Type B pancreatic cell (in vitro differentiated cells): ENCODE measurements at regions not wholly inside any gene's neighbourhood (a gene's known extent, or its start where the extent isn't known, plus 50 kb on each side); places are given as distances from the start of the nearest gene placed in this dataset.

Source experiments
- DNase-seq: peaks from one replicate; pipeline ENCODE4 v3.0.0; 2021; ENCODE audit warnings: mixed read lengths; ENCODE audit not compliant: unreplicated experiment; ENCODE audit errors: extremely low spot score
- H3K27ac Mint-ChIP-seq: 2 replicates; pipeline ENCODE4 v1.8.0; 2021; ENCODE audit warnings: mild to moderate bottlenecking, mixed read lengths
- H3K27me3 Mint-ChIP-seq: 2 replicates; pipeline ENCODE4 v1.8.0; 2021; ENCODE audit warnings: mixed read lengths
- H3K36me3 Mint-ChIP-seq: 2 replicates; pipeline ENCODE4 v1.8.0; 2021; ENCODE audit warnings: mixed read lengths
- H3K4me1 Mint-ChIP-seq: one replicate; pipeline ENCODE4 v1.8.0; 2021; ENCODE audit warnings: mixed read lengths; ENCODE audit not compliant: unreplicated experiment
- H3K4me3 Mint-ChIP-seq: 2 replicates; pipeline ENCODE4 v1.8.0; 2021; ENCODE audit warnings: mild to moderate bottlenecking, mixed read lengths
- H3K9me3 Mint-ChIP-seq: 2 replicates; pipeline ENCODE4 v1.8.0; 2021; ENCODE audit warnings: mixed read lengths
- TF ChIP-seq, protein P1 (sequence below): fragments of 200-600 bp; sonication (generic); conservative IDR thresholded peaks from 2 replicates; pipeline ENCODE4 v1.5.0; 2021; ENCODE audit warnings: antibody characterized with exemption, mild to moderate bottlenecking

DNA sequence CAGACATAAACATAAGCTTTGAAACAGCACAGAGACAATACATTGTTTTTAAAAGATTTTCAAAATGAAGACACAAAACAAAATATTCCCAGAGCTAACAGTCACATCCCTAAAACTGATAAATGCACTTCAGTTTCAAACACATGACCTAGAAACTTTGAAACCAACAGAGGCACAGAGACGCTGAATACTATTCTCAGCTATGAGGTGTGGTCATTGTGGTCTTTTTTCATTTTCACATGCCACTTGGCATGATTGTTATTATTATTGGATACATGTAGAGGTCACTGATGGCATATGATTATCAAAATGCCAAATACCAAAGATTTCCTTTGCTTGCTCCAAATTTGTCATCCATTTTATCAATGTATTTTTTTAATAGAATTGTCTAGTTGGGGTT is 306.9 kb downstream of the QKI start:
- TF ChIP-seq, protein P1, sequence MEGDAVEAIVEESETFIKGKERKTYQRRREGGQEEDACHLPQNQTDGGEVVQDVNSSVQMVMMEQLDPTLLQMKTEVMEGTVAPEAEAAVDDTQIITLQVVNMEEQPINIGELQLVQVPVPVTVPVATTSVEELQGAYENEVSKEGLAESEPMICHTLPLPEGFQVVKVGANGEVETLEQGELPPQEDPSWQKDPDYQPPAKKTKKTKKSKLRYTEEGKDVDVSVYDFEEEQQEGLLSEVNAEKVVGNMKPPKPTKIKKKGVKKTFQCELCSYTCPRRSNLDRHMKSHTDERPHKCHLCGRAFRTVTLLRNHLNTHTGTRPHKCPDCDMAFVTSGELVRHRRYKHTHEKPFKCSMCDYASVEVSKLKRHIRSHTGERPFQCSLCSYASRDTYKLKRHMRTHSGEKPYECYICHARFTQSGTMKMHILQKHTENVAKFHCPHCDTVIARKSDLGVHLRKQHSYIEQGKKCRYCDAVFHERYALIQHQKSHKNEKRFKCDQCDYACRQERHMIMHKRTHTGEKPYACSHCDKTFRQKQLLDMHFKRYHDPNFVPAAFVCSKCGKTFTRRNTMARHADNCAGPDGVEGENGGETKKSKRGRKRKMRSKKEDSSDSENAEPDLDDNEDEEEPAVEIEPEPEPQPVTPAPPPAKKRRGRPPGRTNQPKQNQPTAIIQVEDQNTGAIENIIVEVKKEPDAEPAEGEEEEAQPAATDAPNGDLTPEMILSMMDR: no peak

DNA sequence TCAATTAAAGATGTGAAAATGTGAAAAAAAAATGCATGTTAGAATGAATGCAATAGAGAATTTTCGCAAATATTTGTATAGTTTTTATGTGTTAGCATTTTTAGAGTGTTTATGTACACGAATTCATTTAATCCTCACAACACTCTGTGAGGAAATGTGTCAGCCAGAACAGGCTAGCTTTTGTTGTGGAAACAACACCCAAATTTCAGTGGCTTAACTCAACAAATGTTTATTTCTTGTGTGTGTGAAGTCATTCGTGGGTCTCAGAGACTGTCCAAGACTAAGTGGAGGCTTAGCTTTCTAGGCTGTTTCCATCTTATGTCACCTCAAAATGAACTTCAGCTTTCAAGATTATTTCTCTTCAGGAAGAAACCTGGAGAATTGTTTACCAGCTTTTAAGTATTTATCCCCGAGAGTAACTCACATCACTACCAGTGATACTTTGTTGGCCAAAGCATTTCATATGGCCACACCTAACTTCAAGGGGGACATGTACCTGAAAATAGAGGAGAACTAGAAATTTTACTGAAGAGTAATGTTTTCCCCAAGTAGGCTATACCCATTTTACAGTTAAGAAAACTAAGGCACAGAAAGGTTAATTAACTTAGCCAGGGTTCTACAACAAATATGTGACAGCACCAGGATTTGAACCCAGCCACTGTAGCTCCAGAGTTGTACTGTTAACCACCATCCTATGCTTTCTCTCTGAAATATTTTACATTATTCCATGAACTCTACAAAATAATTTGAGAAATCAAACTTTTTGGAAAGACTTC is 306.1 kb downstream of the QKI start:
- peaks cover 8% of the 10 kb centered on the region for H3K27me3 Mint-ChIP-seq
- H3K36me3 Mint-ChIP-seq: peaks cover 5% of the 10 kb centered on the region
- no peak overlapping the region for H3K4me3 Mint-ChIP-seq
- peaks cover 15% of the 10 kb centered on the region for H3K4me1 Mint-ChIP-seq
- no peak overlapping the region for H3K27ac Mint-ChIP-seq
- H3K9me3 Mint-ChIP-seq: peaks cover 6% of the 10 kb centered on the region
- TF ChIP-seq, protein P1: no peak
- no peak for DNase-seq

More for the DNA sequence above, 306.9 kb downstream of the QKI start:
- peaks cover 8% of the 10 kb centered on the region for H3K27me3 Mint-ChIP-seq
- H3K36me3 Mint-ChIP-seq: peaks cover 5% of the 10 kb centered on the region
- no peak overlapping the region for H3K4me3 Mint-ChIP-seq
- H3K27ac Mint-ChIP-seq: no peak overlapping the region
- H3K9me3 Mint-ChIP-seq: peaks cover 6% of the 10 kb centered on the region
- DNase-seq: no peak
- H3K4me1 Mint-ChIP-seq: peaks cover 15% of the 10 kb centered on the region

DNA sequence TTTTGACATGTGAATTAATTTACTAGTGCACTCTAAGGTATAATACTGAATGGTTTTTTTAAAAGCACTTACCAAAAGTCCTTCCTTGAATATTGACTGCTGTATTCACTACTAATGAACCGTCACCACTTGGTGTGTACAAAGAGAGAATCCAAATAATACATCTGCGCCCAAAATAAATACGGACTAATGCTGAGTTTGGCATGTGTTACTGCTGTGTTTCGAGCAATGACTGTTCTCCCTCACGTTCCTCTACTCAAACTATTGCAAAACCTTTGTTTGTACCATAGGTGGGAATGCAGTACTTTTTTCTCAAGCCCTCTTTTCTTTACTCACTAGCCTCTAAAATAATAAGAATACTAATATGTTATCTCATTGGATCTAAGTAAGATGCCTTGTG is 305.5 kb downstream of the QKI start:
- no peak for DNase-seq
- Mint-ChIP-seq H3K27me3 (peaks cover 8% of the 10 kb centered on the region), H3K4me1 (peaks cover 9% of the 10 kb centered on the region), H3K36me3 (peaks cover 5% of the 10 kb centered on the region), H3K4me3 (no peak overlapping the region), H3K27ac (no peak overlapping the region), H3K9me3 (peaks cover 6% of the 10 kb centered on the region)
- TF ChIP-seq, protein P1: no peak

DNA sequence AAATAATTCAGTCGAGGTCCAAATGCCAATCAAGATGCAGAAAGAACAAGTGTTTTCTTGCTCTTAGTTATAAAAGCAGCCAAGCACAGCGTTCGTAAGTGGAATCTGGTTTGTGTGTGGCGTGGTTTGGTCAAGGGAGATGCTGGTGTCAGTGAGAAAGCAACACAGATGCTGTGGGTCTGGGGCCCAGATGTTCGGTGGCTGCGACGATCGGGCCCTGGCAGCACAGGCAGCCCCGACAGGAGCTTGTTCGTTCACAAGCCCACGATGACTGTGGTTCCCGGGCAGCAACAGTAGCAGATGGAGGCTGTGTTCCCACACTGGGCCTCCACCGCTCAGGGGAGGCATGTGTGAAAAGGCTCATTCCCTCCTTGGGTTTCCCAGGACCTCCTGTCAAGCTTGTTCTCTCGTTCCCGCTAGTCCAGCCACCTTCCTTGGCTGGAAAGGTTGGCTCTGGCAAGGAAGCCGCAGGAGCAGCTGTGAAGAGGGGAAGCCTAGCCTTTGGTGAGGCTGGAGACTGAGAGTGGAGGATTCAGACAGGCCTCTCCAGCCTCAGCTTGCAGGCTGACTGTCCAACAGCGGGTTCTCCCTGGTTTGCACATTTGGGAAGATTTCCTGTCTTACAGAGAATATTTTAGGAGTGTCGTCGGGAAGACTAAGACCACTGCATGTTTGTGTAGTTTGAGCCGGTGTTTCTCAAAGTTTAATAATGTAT is 304.7 kb downstream of the QKI start:
- Mint-ChIP-seq H3K9me3 (peaks cover 6% of the 10 kb centered on the region), H3K36me3 (peaks cover 5% of the 10 kb centered on the region), H3K27me3 (peaks cover 8% of the 10 kb centered on the region), H3K27ac (no peak overlapping the region), H3K4me1 (peaks cover 4% of the 10 kb centered on the region), H3K4me3 (no peak overlapping the region)
- TF ChIP-seq, protein P1: no peak
- no peak for DNase-seq

DNA sequence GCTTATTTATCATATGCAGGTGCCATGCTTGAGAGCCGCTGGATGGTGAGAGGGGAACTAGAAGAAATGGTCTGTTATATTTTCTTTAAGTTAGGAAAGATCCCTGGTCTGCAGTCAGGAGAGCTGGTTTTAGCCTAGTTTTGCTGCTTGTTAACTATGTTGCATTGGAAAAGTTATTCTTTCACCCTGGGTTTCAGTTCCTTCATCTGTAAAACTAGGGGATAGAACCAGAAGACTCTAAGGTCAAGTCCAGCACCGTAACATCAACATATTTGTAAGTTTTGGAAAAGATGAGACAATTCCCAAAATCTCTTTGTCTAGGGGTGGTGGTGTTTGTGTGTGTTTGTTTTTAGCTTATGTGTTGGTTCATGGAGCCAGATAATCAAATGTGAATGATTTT is 304.0 kb downstream of the QKI start:
- Mint-ChIP-seq H3K4me1 (peaks cover 4% of the 10 kb centered on the region), H3K27me3 (peaks cover 8% of the 10 kb centered on the region), H3K9me3 (peaks cover 6% of the 10 kb centered on the region), H3K27ac (no peak overlapping the region), H3K4me3 (no peak overlapping the region), H3K36me3 (peaks cover 5% of the 10 kb centered on the region)
- no peak for DNase-seq
- TF ChIP-seq, protein P1: no peak
